SK-N-SH (cell line): ENCODE measurements at regions not wholly inside any gene's neighbourhood (a gene's known extent, or its start where the extent isn't known, plus 50 kb on each side); places are given as distances from the start of the nearest gene placed in this dataset.

Experiments
- CTCF ChIA-PET: fragments of 300-600, 350-600 bp; formaldehyde crosslinking; extraction: SDS; loops from one replicate; lab custom pipeline; 2021; lab: Yijun Ruan, JAX
- POLR2A ChIA-PET: fragments of 350-600 bp; sonication (Branson Sonifier 250); formaldehyde crosslinking; extraction: SDS; loops from one replicate; lab custom pipeline; 2020; ENCODE audit warnings: antibody characterized with exemption, inconsistent platforms; lab: Yijun Ruan, JAX
- DNase-seq: peaks from one replicate; pipeline ENCODE4 v3.0.0; 2012
- H2AFZ ChIP-seq: fragments of 200-600 bp; sonication (generic); 2 replicates; pipeline ENCODE4 v1.8.1; 2016; ENCODE audit warnings: antibody characterized with exemption, mild to moderate bottlenecking, low read depth
- H3F3A ChIP-seq: fragments of 200-600 bp; sonication (generic); replicated peaks from 2 replicates; pipeline ENCODE3; 2016; ENCODE audit warnings: antibody characterized with exemption, mild to moderate bottlenecking; ENCODE audit not compliant: insufficient read depth
- H3K27ac ChIP-seq, 2 experiments: fragments of 200-500 bp in 1 of 2; fragments of 200-600 bp in 1 of 2; sonication (Bioruptor generic) in 1 of 2; sonication (generic), shearing (Covaris generic) in 1 of 2; 2 replicates each; pipeline versions ENCODE4 v1.5.1 to v1.6.1; 2014 to 2016; ENCODE audit warnings: low read depth in 2 of 2, inconsistent platforms in 1 of 2, low read length in 1 of 2, mild to moderate bottlenecking in 1 of 2, mixed read lengths in 1 of 2
- H3K27me3 ChIP-seq: fragments of 200-600 bp; sonication (generic), shearing (Covaris generic); 2 replicates; pipeline ENCODE4 v1.6.1; 2016; ENCODE audit warnings: mixed run types; ENCODE audit not compliant: insufficient read depth
- H3K36me3 ChIP-seq, 2 experiments: fragments of 200-500 bp in 1 of 2; fragments of 200-600 bp in 1 of 2; sonication (Bioruptor generic) in 1 of 2; sonication (generic) in 1 of 2; replicated peaks in 1 of 2; 2 replicates each; pipeline versions ENCODE3 to v1.5.1; 2014 to 2016; ENCODE audit warnings: low read length in 1 of 2, mild to moderate bottlenecking in 1 of 2; ENCODE audit not compliant: insufficient read depth in 2 of 2, control insufficient read depth in 1 of 2
- H3K4me1 ChIP-seq, 2 experiments: fragments of 200-500 bp in 1 of 2; fragments of 200-600 bp in 1 of 2; sonication (Bioruptor generic) in 1 of 2; sonication (generic), shearing (Covaris generic) in 1 of 2; 2 replicates each; pipeline versions ENCODE4 v1.5.1 to v1.6.1; 2014 to 2016; ENCODE audit warnings: low read depth in 1 of 2, low read length in 1 of 2, mixed run types in 1 of 2; ENCODE audit not compliant: insufficient read depth in 2 of 2, control insufficient read depth in 1 of 2
- H3K4me2 ChIP-seq: fragments of 200-600 bp; sonication (generic), shearing (Covaris generic); 2 replicates; pipeline ENCODE4 v1.6.1; 2017; ENCODE audit warnings: mixed run types
- H3K4me3 ChIP-seq, 2 experiments: fragments of 200-500 bp in 1 of 2; fragments of 200-600 bp in 1 of 2; sonication (Bioruptor generic) in 1 of 2; sonication (generic), shearing (Covaris generic) in 1 of 2; 2 replicates each; pipeline versions ENCODE4 v1.5.1 to v1.8.1; 2014 to 2016; ENCODE audit warnings: low read depth in 2 of 2, inconsistent platforms in 1 of 2, low read length in 1 of 2, mild to moderate bottlenecking in 1 of 2, mixed read lengths in 1 of 2, moderate library complexity in 1 of 2
- H3K79me2 ChIP-seq: fragments of 200-600 bp; sonication (generic); 2 replicates; pipeline ENCODE4 v1.8.1; 2017; ENCODE audit warnings: mild to moderate bottlenecking; ENCODE audit not compliant: insufficient read depth
- H3K9ac ChIP-seq: fragments of 200-600 bp; sonication (generic); 2 replicates; pipeline ENCODE4 v1.6.1; 2017; ENCODE audit warnings: mixed run types
- H3K9me2 ChIP-seq: fragments of 200-600 bp; sonication (generic); 2 replicates; pipeline ENCODE4 v1.6.1; 2017; ENCODE audit warnings: mixed run types
- H3K9me3 ChIP-seq: fragments of 200-600 bp; sonication (generic); 2 replicates; pipeline ENCODE4 v1.6.1; 2017; ENCODE audit warnings: mixed run types, mild to moderate bottlenecking, moderate library complexity
- H4K20me1 ChIP-seq: fragments of 200-600 bp; sonication (generic); 2 replicates; pipeline ENCODE4 v1.6.1; 2017; ENCODE audit warnings: mild to moderate bottlenecking, mixed run types; ENCODE audit not compliant: insufficient read depth
- FOXJ3 ChIP-seq: sonication (generic); formaldehyde crosslinking; IDR thresholded peaks from 2 replicates; pipeline ENCODE4 v1.5.1; 2020; ENCODE audit warnings: mild to moderate bottlenecking, missing genetic modification reagents
- FOXM1 ChIP-seq: IDR thresholded peaks from 2 replicates; pipeline ENCODE4 v1.4.0; 2012; ENCODE audit warnings: low read depth, mild to moderate bottlenecking
- GABPA ChIP-seq: IDR thresholded peaks from 2 replicates; pipeline ENCODE4 v1.4.0; 2012; ENCODE audit warnings: low read depth, mild to moderate bottlenecking
- GATA2 ChIP-seq: sonication (generic); formaldehyde crosslinking; IDR thresholded peaks from 2 replicates; pipeline ENCODE4 v1.5.0; 2020; ENCODE audit warnings: mild to moderate bottlenecking, missing genetic modification reagents
- JUND ChIP-seq: IDR thresholded peaks from 2 replicates; pipeline ENCODE4 v1.4.0; 2012
- MXI1 ChIP-seq: IDR thresholded peaks from 2 replicates; pipeline ENCODE4 v1.6.1; 2012; ENCODE audit warnings: mild to moderate bottlenecking, low read depth, low read length, improper control_type of control experiment
- POLR2AphosphoS5 ChIP-seq: IDR thresholded peaks from 2 replicates; pipeline ENCODE4 v1.6.1; 2012; ENCODE audit warnings: low read depth, low read length
- RAD21 ChIP-seq: IDR thresholded peaks from 2 replicates; pipeline ENCODE4 v1.6.1; 2012; ENCODE audit warnings: mild to moderate bottlenecking, low read length
- SIN3A ChIP-seq: IDR thresholded peaks from 2 replicates; pipeline ENCODE4 v1.6.1; 2012; ENCODE audit warnings: low read depth, mild to moderate bottlenecking, low read length, moderate library complexity, borderline replicate concordance
- SMC3 ChIP-seq: IDR thresholded peaks from 2 replicates; pipeline ENCODE4 v1.6.1; 2012; ENCODE audit warnings: low read depth, low read length, improper control_type of control experiment
- TAF1 ChIP-seq: IDR thresholded peaks from 2 replicates; pipeline ENCODE4 v1.6.1; 2012; ENCODE audit warnings: low read depth, mild to moderate bottlenecking, low read length, moderate library complexity, borderline replicate concordance
- WGBS: methylation state at CpG from one replicate; pipeline ENCODE4 v1.1.6; 2017; ENCODE audit warnings: low lambda C conversion rate; 5-methylcytosine and 5-hydroxymethylcytosine counted together
- TF ChIP-seq, protein P1 (sequence below): IDR thresholded peaks from 2 replicates; pipeline ENCODE4; 2012
- TF ChIP-seq, protein P2 (sequence below): fragments of 150-350 bp; IDR thresholded peaks from 2 replicates; pipeline ENCODE4 v1.6.1; 2017; ENCODE audit warnings: antibody characterized with exemption, low read length, low read depth, borderline replicate concordance
- TF ChIP-seq, protein P3 (sequence below): fragments of 200-600 bp; sonication (generic); IDR thresholded peaks from 2 replicates; pipeline ENCODE4 v1.6.1; 2017; ENCODE audit warnings: antibody characterized with exemption, mild to moderate bottlenecking, moderate library complexity
- TF ChIP-seq, protein P4 (sequence below): IDR thresholded peaks from 2 replicates; pipeline ENCODE4 v1.4.0; 2012; ENCODE audit warnings: low read depth
- TF ChIP-seq, protein P5 (sequence below): fragments of 150-350 bp; IDR thresholded peaks from 2 replicates; pipeline ENCODE4 v1.6.1; 2016; ENCODE audit warnings: mild to moderate bottlenecking, low read depth, low read length

DNA sequence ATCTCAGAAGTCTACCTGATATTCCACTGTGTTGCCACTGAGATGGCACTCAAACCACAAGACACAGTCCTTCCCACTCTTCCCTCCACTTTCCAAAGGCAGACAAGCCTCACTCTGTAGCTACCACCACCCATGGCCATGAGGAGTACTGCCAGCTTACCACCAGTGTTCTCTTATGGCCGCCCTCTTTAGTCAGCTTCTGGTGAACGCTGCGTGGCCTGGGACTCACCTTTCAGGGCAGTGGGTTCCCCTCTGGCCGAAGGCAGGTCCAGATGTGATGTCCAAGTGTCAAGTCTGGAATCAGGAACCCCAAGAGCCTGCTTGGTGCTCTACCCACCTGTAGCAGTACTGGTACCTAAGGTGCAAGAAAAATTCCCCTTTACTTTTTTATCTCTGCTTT, 580.8 kb downstream of the LRRIQ3 start:
- Histone ChIP-seq H3K4me1 (no peaks in the 10 kb centered on the region), H3K9me3 (no peaks in the 10 kb centered on the region), H3F3A (no peaks in the 10 kb centered on the region), H3K27ac (no peak overlapping the region), H3K4me3 (no peak overlapping the region), H3K27me3 (no peaks in the 10 kb centered on the region), H3K9me2 (no peaks in the 10 kb centered on the region)
- POLR2A ChIA-PET, result no interaction called here
- TF ChIP-seq JUND (no peak), MXI1 (no peak)
- TF ChIP-seq, protein P1, sequence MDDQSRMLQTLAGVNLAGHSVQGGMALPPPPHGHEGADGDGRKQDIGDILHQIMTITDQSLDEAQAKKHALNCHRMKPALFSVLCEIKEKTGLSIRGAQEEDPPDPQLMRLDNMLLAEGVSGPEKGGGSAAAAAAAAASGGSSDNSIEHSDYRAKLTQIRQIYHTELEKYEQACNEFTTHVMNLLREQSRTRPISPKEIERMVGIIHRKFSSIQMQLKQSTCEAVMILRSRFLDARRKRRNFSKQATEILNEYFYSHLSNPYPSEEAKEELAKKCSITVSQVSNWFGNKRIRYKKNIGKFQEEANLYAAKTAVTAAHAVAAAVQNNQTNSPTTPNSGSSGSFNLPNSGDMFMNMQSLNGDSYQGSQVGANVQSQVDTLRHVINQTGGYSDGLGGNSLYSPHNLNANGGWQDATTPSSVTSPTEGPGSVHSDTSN, result no peak
- TF ChIP-seq, all 33 proteins: peak for 0
- CTCF ChIA-PET, result interaction anchor here (0.6 kb wide), 1 partner anchor 776 kb away, joined by 3 read pairs; no protein-coding TSS in a partner anchor
- 9% methylated on average over 4 of the region's 4 CpGs for WGBS
- H3K36me3 ChIP-seq, result no peaks in the 10 kb centered on the region
- H3K79me2 ChIP-seq, result no peaks in the 10 kb centered on the region
- DNase-seq, result no peak
- H2AFZ ChIP-seq, result no peak overlapping the region
- H3K9ac ChIP-seq, result no peak overlapping the region
- no peaks in the 10 kb centered on the region for H4K20me1 ChIP-seq
- no peak overlapping the region for H3K4me2 ChIP-seq

DNA sequence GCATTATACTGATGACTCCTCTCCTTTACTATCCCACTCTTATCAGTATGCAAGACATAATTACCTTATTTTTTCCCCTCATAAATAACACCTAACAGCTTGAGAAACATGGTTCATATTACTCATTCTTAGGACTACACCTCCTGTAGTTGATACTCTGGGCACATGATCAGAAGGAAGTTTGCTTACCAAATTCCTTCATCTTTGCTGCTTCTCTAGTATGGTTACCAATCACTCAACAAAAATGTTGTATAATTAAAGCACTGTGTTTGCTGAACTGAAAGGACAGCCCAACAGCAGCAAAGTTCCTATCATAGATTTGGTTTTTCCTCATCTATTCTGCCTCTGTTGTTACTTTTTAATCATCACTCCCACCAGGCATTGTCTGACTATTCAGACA, 586.3 kb downstream of the LRRIQ3 start:
- H3K9ac ChIP-seq, result no peak overlapping the region
- no peaks in the 10 kb centered on the region for H3K9me3 ChIP-seq
- H3K27me3 ChIP-seq, result no peaks in the 10 kb centered on the region
- ChIA-PET CTCF (no interaction called here), POLR2A (no interaction called here)
- TF ChIP-seq FOXM1 (no peak), SMC3 (no peak), FOXJ3 (CRISPR knock-in tag) (no peak), RAD21 (no peak), JUND (no peak)
- TF ChIP-seq, protein P2, sequence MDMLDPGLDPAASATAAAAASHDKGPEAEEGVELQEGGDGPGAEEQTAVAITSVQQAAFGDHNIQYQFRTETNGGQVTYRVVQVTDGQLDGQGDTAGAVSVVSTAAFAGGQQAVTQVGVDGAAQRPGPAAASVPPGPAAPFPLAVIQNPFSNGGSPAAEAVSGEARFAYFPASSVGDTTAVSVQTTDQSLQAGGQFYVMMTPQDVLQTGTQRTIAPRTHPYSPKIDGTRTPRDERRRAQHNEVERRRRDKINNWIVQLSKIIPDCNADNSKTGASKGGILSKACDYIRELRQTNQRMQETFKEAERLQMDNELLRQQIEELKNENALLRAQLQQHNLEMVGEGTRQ, result no peak
- H2AFZ ChIP-seq, result no peak overlapping the region
- no peaks in the 10 kb centered on the region for H3K79me2 ChIP-seq
- no peak for DNase-seq
- no peaks in the 10 kb centered on the region for H3K9me2 ChIP-seq
- no peak overlapping the region for H3K27ac ChIP-seq
- H3K4me2 ChIP-seq, result no peak overlapping the region
- H4K20me1 ChIP-seq, result no peaks in the 10 kb centered on the region
- H3F3A ChIP-seq, result no peaks in the 10 kb centered on the region
- H3K36me3 ChIP-seq, result no peaks in the 10 kb centered on the region
- H3K4me1 ChIP-seq, result no peaks in the 10 kb centered on the region
- no peak overlapping the region for H3K4me3 ChIP-seq

DNA sequence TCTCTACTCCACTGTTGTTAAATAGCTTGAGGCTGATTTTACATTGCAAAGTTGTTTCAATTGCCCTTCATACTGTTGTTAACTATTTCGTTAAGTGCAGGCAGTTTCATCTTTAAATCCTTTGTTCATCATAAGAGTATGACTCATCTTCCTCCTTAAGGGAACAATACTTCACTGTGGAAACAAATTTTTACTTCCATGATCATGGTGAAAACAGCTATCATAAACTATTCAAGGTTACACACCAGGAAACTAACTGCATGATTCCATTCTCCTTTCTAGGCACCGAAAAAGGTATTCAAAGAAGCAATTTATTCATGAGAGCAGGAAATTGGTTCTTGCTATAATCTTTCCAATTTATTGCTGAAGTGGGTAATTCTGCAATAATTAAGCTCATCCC, 593.2 kb downstream of the LRRIQ3 start:
- no peaks in the 10 kb centered on the region for H3K9me2 ChIP-seq
- no peak overlapping the region for H3K4me2 ChIP-seq
- ChIA-PET CTCF (no interaction called here), POLR2A (no interaction called here)
- H3K27me3 ChIP-seq, result no peaks in the 10 kb centered on the region
- no peak overlapping the region for H3K9ac ChIP-seq
- H3F3A ChIP-seq, result no peaks in the 10 kb centered on the region
- H3K36me3 ChIP-seq, result no peaks in the 10 kb centered on the region
- no peaks in the 10 kb centered on the region for H3K4me1 ChIP-seq
- H3K79me2 ChIP-seq, result no peaks in the 10 kb centered on the region
- no peaks in the 10 kb centered on the region for H4K20me1 ChIP-seq
- WGBS, result 16% methylated on average over 2 of the region's 2 CpGs
- H3K4me3 ChIP-seq, result no peak overlapping the region
- no peak overlapping the region for H2AFZ ChIP-seq
- no peak overlapping the region for H3K27ac ChIP-seq
- no peak for DNase-seq
- TF ChIP-seq SMC3 (no peak), GABPA (no peak), GATA2 (CRISPR knock-in tag) (no peak), SIN3A (no peak), FOXJ3 (CRISPR knock-in tag) (no peak), POLR2AphosphoS5 (no peak), TAF1 (no peak), MXI1 (no peak), RAD21 (no peak)
- TF ChIP-seq, protein P3, sequence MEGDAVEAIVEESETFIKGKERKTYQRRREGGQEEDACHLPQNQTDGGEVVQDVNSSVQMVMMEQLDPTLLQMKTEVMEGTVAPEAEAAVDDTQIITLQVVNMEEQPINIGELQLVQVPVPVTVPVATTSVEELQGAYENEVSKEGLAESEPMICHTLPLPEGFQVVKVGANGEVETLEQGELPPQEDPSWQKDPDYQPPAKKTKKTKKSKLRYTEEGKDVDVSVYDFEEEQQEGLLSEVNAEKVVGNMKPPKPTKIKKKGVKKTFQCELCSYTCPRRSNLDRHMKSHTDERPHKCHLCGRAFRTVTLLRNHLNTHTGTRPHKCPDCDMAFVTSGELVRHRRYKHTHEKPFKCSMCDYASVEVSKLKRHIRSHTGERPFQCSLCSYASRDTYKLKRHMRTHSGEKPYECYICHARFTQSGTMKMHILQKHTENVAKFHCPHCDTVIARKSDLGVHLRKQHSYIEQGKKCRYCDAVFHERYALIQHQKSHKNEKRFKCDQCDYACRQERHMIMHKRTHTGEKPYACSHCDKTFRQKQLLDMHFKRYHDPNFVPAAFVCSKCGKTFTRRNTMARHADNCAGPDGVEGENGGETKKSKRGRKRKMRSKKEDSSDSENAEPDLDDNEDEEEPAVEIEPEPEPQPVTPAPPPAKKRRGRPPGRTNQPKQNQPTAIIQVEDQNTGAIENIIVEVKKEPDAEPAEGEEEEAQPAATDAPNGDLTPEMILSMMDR, result no peak
- TF ChIP-seq, protein P4, sequence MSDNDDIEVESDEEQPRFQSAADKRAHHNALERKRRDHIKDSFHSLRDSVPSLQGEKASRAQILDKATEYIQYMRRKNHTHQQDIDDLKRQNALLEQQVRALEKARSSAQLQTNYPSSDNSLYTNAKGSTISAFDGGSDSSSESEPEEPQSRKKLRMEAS, result no peak
- TF ChIP-seq, protein P5, sequence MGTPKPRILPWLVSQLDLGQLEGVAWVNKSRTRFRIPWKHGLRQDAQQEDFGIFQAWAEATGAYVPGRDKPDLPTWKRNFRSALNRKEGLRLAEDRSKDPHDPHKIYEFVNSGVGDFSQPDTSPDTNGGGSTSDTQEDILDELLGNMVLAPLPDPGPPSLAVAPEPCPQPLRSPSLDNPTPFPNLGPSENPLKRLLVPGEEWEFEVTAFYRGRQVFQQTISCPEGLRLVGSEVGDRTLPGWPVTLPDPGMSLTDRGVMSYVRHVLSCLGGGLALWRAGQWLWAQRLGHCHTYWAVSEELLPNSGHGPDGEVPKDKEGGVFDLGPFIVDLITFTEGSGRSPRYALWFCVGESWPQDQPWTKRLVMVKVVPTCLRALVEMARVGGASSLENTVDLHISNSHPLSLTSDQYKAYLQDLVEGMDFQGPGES, result no peak
- H3K9me3 ChIP-seq, result no peaks in the 10 kb centered on the region
